HG03378 (cell line): ENCODE measurements at regions not wholly inside any gene's neighbourhood (a gene's known extent, or its start where the extent isn't known, plus 50 kb on each side); places are given as distances from the start of the nearest gene placed in this dataset.
"Not testable (repeated sequence)": the region's sequence is repeated elsewhere in the genome, so short reads cannot be mapped to it uniquely, and the experiment has no call there.

ENCODE experiments used
- ATAC-seq: cut with Tn5 transposase; IDR thresholded peaks from one replicate; pipeline ENCODE4 v1.9.1; 2021; ENCODE audit warnings: mild to moderate bottlenecking, moderate library complexity; ENCODE audit not compliant: unreplicated experiment

DNA sequence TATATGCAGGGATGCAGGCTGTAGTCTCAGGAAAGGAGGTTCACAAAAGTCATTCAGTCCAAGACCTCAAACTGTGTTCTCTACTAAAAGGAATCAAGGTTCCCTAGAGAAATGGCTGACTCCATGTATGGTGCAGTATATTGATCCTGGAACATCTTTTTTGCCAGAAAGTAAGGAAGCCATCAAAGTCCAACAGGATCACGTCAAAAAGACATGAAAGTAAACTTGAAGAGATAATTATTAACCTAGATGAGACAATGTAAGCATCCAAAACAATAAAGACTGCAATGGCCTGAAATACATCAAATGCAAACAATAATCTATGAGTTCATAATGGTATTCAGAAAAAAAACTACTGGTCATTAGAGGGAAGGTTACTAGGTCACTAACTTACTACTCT, 115.6 kb upstream of the FABP2 start:
- not testable (repeated sequence) for ATAC-seq

DNA sequence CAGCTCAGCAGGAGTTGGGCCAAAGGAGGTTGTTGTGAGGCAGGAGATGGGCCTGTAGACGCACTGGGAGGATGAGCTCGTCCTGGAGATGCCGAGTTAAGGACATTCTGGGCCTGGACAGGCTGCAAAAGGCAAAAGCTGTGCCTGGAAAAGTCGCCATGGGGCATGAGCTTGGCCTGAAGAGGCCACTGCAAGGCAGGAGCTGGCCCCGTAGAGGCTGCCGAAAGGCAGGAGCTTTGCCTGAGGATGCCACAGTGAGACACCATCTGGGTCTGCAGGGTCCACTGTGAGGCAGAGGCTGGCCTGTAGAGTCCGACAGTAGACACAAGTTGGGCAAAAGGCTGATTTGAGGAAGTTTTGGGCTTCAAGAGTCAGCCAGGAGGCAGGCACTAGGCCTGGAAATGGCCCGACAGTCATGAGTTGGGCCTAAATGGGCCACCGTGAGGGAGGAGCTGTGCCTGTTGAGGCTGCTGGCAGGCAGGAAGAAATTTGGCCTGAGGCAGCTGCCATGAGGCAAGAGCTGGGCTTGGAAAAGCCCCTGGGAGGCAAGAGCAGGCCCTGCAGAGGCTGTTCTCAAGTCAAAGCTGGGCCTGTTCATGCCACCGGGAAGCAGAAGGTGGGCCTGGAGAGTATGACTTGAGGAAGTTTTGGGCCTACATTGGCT, 86.8 kb upstream of the FABP2 start:
- ATAC-seq = not testable (repeated sequence)

DNA sequence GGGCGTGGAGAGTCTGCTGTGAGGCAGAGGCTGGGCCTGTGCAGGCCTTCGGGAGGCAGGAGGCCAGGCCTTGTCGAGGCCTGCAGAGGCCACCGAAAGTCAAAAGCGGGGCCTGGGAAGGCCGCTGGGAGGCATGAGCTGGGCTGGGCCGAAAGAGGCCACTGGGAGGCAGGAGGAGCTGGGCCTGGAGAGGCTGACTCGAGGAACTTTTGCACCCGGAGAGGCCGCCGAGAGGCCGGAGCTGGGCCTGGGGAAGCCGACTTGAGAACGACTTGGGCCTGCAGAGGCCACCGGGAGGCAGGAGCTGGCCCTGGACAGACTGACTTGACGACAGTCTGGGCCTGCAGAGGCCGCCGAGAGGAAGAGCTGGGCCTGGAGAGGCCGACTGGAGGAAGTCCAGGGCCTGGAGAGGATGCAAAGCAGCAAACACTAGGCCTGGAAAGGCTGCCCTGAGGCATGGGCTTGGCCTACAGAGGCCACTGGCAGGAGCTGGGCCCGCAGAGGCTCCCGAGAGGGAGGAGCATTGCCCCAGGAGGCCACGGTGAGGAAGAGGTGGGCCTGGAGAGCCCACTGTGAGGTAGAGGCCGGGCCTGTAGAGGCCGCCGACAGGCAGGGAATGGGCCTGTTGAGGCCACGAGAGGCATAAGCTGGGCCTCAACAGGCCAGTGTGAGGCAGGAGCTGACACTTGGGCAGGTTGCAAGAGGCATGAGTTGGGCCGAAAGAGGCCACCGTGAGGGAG, 85.0 kb upstream of the FABP2 start:
- ATAC-seq = not testable (repeated sequence)

DNA sequence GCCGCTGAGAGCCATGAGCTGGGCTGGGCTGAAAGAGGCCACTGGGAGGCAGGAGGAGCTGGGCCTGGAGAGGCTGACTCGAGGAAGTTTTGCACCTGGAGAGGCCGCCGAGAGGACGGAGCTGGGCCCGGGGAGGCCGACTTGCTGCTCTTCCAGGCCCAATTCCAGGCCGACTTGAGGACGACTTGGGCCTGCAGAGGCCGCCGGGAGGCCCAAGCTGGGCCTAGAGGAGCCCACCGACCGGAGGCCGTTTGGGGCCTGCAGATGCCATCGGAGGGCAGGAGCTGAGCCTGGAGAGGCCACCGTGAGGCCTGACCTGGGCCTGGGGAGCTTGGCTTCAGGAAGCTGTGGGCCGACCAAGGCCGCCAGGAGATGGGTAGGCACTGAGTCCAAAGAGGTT, 84.1 kb upstream of the FABP2 start:
- ATAC-seq = not testable (repeated sequence)

DNA sequence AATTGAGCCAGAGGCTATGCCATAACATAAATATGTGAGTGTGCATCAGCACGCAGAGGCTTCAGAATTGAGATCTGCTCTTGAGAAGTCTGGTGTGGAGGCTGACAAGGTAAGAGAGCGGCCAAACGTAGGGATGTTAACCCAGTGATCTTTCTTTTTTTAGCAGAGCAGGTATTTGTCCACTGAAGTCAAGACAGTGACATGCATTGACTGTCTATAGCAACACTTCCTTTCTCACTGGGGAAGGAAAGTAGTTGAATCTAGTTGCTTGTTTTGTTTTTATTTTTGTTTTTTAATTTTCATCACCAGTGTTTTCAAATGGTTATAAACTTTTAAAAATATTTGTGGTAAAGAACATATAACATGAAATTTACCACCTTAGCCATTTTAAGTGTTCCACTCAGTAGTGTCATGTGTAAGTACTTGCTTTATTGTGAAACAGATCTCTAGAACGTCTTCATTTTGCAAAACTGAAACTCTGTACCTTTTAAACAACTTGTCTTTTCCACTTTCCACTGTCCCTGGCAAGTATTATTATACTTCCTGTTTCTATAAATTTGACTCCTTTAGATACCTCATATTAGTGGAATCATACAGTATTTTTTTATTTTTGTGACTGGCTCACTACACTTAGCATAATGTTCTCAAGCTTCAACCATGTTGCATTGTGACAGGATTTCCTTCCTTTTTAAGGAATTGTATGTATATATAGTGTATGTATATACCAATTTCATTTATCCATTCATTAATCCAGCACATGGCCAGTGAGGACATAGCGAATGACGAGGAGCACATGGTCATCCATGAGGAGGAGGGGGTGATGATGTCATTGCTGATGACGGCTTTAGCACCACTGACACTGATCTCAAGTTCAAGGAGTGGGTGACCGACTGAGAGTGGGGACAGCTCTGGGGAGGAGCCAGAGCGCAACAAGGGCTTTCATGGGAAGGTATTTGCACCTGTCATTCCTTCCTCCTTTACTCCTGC, 80.7 kb upstream of the FABP2 start:
- peak; percentile 85 for ATAC-seq

DNA sequence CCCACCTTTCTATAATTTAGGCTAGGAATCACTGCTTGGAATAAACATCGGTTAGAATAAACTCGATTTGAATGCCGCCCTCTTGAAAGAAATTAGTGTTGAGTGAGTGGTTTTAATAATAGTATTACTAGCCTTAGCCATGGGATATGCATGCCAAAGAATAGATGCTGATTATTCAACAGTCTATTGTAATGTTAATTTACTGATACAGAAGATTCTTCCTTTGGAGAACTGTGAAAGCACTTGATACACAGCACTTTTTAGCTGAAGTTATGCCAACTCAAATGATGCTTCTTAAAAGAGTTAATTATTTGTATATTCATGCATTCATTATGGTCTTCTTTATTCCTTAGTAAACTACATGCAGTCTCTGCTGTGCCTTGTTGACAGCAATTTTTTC, 73.8 kb upstream of the FABP2 start:
- not testable (repeated sequence) for ATAC-seq

DNA sequence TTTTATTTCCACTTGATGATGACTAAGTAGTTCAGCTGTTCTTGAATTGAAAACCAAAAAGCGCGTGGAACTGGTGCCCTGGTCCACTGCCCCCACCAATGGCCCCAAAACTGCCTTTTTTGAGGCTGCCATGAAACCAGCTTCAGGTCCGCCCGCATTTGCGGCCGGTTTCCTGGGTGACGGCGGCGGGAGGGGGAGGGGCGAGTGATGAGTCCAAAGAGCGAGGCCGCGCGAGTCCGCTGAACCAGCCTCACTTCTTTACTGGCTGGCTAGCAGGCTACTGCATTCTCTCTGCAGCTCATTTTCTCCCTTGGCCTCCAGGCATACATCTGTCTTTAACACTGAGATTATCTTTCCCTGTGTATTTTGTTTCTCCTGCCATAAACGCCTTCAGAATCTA, 72.9 kb upstream of the FABP2 start:
- ATAC-seq = no peak

DNA sequence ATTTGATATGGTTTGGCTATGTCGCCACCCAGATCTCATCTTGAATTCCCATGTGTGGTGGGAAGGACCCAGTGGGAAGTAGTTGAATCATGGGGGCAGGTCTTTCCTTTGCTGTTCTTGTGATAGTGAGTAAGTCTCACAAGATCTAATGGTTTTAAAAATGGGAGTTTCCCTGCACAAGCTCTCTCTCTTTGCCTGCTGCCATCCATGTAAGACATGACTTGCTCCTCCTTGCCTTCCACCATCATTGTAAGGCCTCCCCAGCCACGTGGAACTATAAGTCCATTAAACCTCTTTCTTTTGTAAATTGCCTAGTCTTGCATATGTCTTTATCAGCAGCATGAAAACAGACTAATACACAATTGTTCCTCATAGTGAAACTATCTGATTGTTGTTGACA, 66.9 kb upstream of the FABP2 start:
- ATAC-seq = not testable (repeated sequence)

DNA sequence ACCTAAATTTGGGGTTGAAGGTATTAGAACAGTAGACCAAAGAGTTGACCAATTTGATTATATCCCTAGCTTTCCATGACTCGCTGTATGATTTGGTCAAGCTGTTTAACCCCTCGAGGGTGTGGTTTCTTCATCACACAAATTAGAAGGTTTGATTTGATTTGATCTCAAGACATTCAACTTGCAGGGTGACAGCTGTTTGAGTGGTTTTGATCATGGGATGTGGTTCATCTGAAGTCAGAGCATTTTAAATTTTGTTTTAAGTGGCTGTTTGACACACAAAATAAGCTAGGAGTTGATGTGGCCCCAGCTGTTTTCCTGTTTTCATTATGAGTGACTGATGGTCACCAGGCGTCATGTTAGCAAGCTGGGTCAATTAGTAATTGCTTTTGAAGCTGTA, 52.7 kb upstream of the FABP2 start:
- not testable (repeated sequence) for ATAC-seq

DNA sequence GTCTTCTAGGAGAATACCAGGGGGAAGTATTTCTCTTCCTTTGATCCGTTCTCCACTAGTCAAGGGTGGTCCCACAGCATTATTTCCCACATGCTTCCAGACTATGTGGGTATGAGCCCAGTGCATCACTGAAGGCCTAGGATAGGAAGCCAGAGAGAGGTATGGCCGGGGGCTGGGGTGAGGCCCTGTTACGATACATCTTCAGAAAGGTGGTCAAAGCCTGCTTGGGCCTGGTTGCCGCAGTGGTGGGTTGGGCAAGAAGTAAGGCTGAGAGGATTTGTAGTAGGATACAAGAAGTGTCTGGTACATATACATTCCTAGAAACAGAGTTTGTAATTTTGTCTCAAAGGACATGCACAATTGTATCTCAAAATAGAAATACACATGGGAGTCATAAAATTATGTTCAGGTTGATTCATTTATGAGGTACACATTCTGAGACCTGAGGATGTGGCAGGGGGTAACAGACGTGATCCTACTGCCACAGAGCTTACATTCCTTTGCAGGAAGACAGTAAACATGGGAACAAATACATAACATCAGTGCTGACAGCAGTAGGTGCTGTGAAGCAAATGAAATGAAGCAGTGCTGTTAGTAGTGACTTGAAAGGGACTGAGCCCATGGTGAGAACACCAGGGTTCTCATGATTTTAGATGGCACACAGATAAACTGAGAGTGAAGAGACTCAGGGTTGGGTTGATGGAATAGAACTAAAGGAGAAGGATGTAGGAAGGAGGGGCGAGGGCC, 50.6 kb upstream of the FABP2 start:
- not testable (repeated sequence) for ATAC-seq
